Mammary epithelial cell (primary cell): ENCODE measurements at regions not wholly inside any gene's neighbourhood (a gene's known extent, or its start where the extent isn't known, plus 50 kb on each side); places are given as distances from the start of the nearest gene placed in this dataset.

Experiments used
- CTCF ChIP-seq, 2 donors: IDR thresholded peaks in 1 of 2; conservative IDR thresholded peaks in 1 of 2; 2 replicates each; pipeline ENCODE4 v1.5.1; 2011 to 2012; ENCODE audit warnings: inconsistent platforms in 2 of 2, low read length in 2 of 2, mild to moderate bottlenecking in 2 of 2, control low read depth in 1 of 2, low read depth in 1 of 2; ENCODE audit not compliant: insufficient read depth in 1 of 2; ENCODE audit errors: extremely low read depth in 1 of 2
- EZH2 ChIP-seq: IDR thresholded peaks from 2 replicates; pipeline ENCODE4 v1.6.1; 2012; ENCODE audit warnings: low read length, inconsistent platforms, borderline replicate concordance

- TF ChIP-seq CTCF (conservative IDR thresholded peaks at IDR 0.05 in 1 of 2, IDR thresholded peaks at IDR 0.05 in 1 of 2; ENCODE audit: extremely low read depth in 1 of 2, insufficient read depth in 1 of 2, low read depth in 1 of 2, low read length in 2 of 2) (no peak), EZH2 (no peak)
Measured at GRCh38 chr6:19452495-19452894, 384.7 kb upstream of the ID4 start.
